ENCODE measurements at regions not wholly inside any gene's neighbourhood (a gene's known extent, or its start where the extent isn't known, plus 50 kb on each side); places are given as distances from the start of the nearest gene placed in this dataset.

GRCh38 chr11:103585401-103585800, 451.0 kb upstream of the DDI1 start:
- dilution Hi-C loops (cut with MboI; ENCODE audit: extremely low pct_ligation_motif_present, low sequenced_read_pairs): no loop called here
- no peak for DNase-seq (ENCODE audit: low read depth, low spot score)
- no peak for FAIRE-seq
- ChIA-PET CTCF (interaction anchor here (1.3 kb wide), 1 partner anchor 98 kb away, joined by 3 read pairs; no protein-coding TSS in a partner anchor), POLR2A (no interaction called here)
- no peaks in the 10 kb centered on the region for H3K9me1 ChIP-seq (replicated peaks; ENCODE audit: control insufficient read depth, extremely low read depth, insufficient read depth, low read length)
- H3K9ac ChIP-seq (replicated peaks; ENCODE audit: extremely low read depth, insufficient read depth, low read length): no peak overlapping the region
- H2AFZ ChIP-seq (ENCODE audit: low read depth, low read length): no peak overlapping the region
- no peak overlapping the region for H3K4me2 ChIP-seq (ENCODE audit: insufficient read depth, low read length)
- no TSS peak for BruUV-seq (replicated peaks)
- H3K27me3 ChIP-seq (ENCODE audit: control insufficient read depth in 2 of 2, insufficient read depth in 2 of 2, low read length in 2 of 2): no peaks in the 10 kb centered on the region
- no peaks in the 10 kb centered on the region for H4K20me1 ChIP-seq (replicated peaks; ENCODE audit: control insufficient read depth, extremely low read depth, insufficient read depth, low read length)
- no peak overlapping the region for H3K27ac ChIP-seq (ENCODE audit: insufficient read depth, low read depth, low read length)
- no peaks in the 10 kb centered on the region for H3K36me3 ChIP-seq (ENCODE audit: control insufficient read depth in 2 of 2, extremely low read depth in 1 of 2, insufficient read depth in 2 of 2, low read length in 2 of 2)
- intact Hi-C loops (cut with micrococcal nuclease): loop anchor here (5.0 kb wide), 1 partner anchor 153 kb away; no protein-coding TSS in a partner anchor
- peaks cover 35% of the 10 kb centered on the region for H3K4me1 ChIP-seq (ENCODE audit: control insufficient read depth, extremely low read depth, insufficient read depth, low read length)
- no peak overlapping the region for H3K4me3 ChIP-seq (replicated peaks in 1 of 3; ENCODE audit: insufficient read depth in 1 of 3, low read depth in 1 of 3, low read length in 3 of 3)
- no peaks in the 10 kb centered on the region for H3K79me2 ChIP-seq (ENCODE audit: control insufficient read depth, insufficient read depth, low read length)
- no peak for TF ChIP-seq EZH2 (IDR thresholded peaks at IDR 0.05; ENCODE audit: borderline replicate concordance, low read depth, low read length, severe bottlenecking)
- no peak for TF ChIP-seq CTCF (IDR thresholded peaks at IDR 0.05; ENCODE audit: extremely low read depth in 1 of 2, insufficient read depth in 1 of 2, low read depth in 1 of 2, low read length in 2 of 2)
- no peak for TF ChIP-seq MYC (IDR thresholded peaks at IDR 0.05; ENCODE audit: low read depth, low read length)
- no peak for TF ChIP-seq FOS (IDR thresholded peaks at IDR 0.05; ENCODE audit: borderline replicate concordance, insufficient read depth, low read length)
- no peak for TF ChIP-seq POLR2A (IDR thresholded peaks at IDR 0.05; ENCODE audit: low read depth, low read length)
- TF ChIP-seq MAX (IDR thresholded peaks at IDR 0.05; ENCODE audit: insufficient read depth, insufficient read length): no peak
- no peak for TF ChIP-seq POLR2AphosphoS5 (IDR thresholded peaks at IDR 0.05; ENCODE audit: insufficient read depth, low read depth, low read length)
- TF ChIP-seq JUN (IDR thresholded peaks at IDR 0.05; ENCODE audit: borderline replicate concordance, insufficient read depth, insufficient read length, low read depth): no peak
- TF ChIP-seq GATA2 (IDR thresholded peaks at IDR 0.05; ENCODE audit: insufficient read depth, insufficient read length, low read depth, low read length): no peak
- H3K9me3 ChIP-seq (replicated peaks; ENCODE audit: control insufficient read depth, insufficient read depth, low read length): no peaks in the 10 kb centered on the region
